DOHH2 (cell line): ENCODE measurements at regions not wholly inside any gene's neighbourhood (a gene's known extent, or its start where the extent isn't known, plus 50 kb on each side); places are given as distances from the start of the nearest gene placed in this dataset.

ENCODE experiments used
- H3F3A ChIP-seq: fragments of 200-600 bp; sonication (generic), shearing (Covaris generic); 2 replicates; pipeline ENCODE4 v1.6.0; 2016; ENCODE audit warnings: antibody characterized with exemption, mild to moderate bottlenecking; ENCODE audit not compliant: control insufficient read depth, insufficient read depth
- H3K27ac ChIP-seq: fragments of 200-600 bp; sonication (generic); 2 replicates; pipeline ENCODE4 v1.5.1; 2014; ENCODE audit warnings: low read depth, mild to moderate bottlenecking, low read length, moderate library complexity
- H3K27me3 ChIP-seq: fragments of 200-600 bp; sonication (generic); 2 replicates; pipeline ENCODE4 v1.6.1; 2014; ENCODE audit warnings: mild to moderate bottlenecking, low read length, mixed read lengths; ENCODE audit not compliant: control insufficient read depth
- H3K36me3 ChIP-seq: fragments of 200-600 bp; sonication (generic); 2 replicates; pipeline ENCODE4 v1.6.1; 2014; ENCODE audit warnings: mild to moderate bottlenecking, low read length, moderate library complexity, mixed read lengths; ENCODE audit not compliant: control insufficient read depth
- H3K4me1 ChIP-seq: fragments of 200-600 bp; sonication (generic); 2 replicates; pipeline ENCODE4 v1.6.1; 2014; ENCODE audit warnings: mild to moderate bottlenecking, low read length, mixed read lengths; ENCODE audit not compliant: control insufficient read depth
- H3K4me2 ChIP-seq: fragments of 200-600 bp; sonication (generic); 2 replicates; pipeline ENCODE4 v1.6.0; 2014; ENCODE audit warnings: mild to moderate bottlenecking, low read length, moderate library complexity
- H3K4me3 ChIP-seq: fragments of 200-600 bp; sonication (generic); 2 replicates; pipeline ENCODE4 v1.5.1; 2014; ENCODE audit warnings: mild to moderate bottlenecking, low read length, mixed read lengths
- H3K79me2 ChIP-seq: fragments of 200-600 bp; sonication (generic); 2 replicates; pipeline ENCODE4 v1.6.1; 2014; ENCODE audit warnings: mild to moderate bottlenecking, low read length, mixed read lengths; ENCODE audit not compliant: control insufficient read depth
- H3K9me2 ChIP-seq: fragments of 200-600 bp; sonication (generic); replicated peaks from 2 replicates; pipeline ENCODE4 v1.6.1; 2014; ENCODE audit warnings: mild to moderate bottlenecking, low read length, mixed read lengths; ENCODE audit not compliant: control insufficient read depth
- H3K9me3 ChIP-seq: fragments of 200-600 bp; sonication (generic); 2 replicates; pipeline ENCODE4 v1.6.1; 2014; ENCODE audit warnings: antibody characterized with exemption, low read length, mixed read lengths; ENCODE audit not compliant: control insufficient read depth, insufficient read depth
- H4K20me1 ChIP-seq: fragments of 200-600 bp; sonication (generic); 2 replicates; pipeline ENCODE4 v1.6.0; 2014; ENCODE audit warnings: low read depth, mild to moderate bottlenecking, antibody characterized with exemption, low read length, moderate library complexity; ENCODE audit not compliant: control insufficient read depth, insufficient read depth
- EZH2phosphoT487 ChIP-seq: fragments of 200-600 bp; sonication (generic); IDR thresholded peaks from 2 replicates; pipeline ENCODE4 v1.6.1; 2017; ENCODE audit warnings: borderline replicate concordance, mild to moderate bottlenecking, antibody characterized with exemption, low read length, moderate library complexity, mixed read lengths
- TF ChIP-seq, protein P1 (sequence below): fragments of 200-600 bp; sonication (generic); IDR thresholded peaks from one replicate; pipeline ENCODE4 v1.5.1; 2014; ENCODE audit warnings: antibody characterized with exemption, mild to moderate bottlenecking, low read depth, low read length; ENCODE audit not compliant: poor library complexity, severe bottlenecking

DNA sequence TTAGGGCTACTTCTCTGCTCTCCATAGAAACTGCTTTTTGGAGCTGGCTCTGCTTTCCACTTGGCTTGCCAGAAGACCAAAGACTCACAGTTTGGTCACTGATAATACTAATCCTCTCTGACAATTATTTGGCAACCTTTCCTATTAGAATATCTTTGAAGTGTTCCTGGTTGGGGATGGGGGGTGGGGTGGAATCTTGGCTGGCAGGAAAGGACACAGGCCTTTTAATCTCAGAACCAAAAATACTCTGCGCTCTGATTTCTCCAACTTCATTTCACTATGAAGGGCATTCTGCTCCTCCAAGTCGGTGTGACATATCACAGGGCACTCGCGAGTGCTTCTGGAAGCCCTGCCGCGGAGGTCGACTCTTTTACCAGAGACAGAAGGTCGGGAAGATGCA is 1329.0 kb upstream of the WWC1 start:
- no peak overlapping the region for H3K27ac ChIP-seq
- H3K4me1 ChIP-seq: no peaks in the 10 kb centered on the region
- H3K4me3 ChIP-seq: no peak overlapping the region
- no peaks in the 10 kb centered on the region for H3K36me3 ChIP-seq
- H3F3A ChIP-seq: no peaks in the 10 kb centered on the region
- H3K9me3 ChIP-seq: no peaks in the 10 kb centered on the region
- H3K4me2 ChIP-seq: no peak overlapping the region
- no peaks in the 10 kb centered on the region for H3K9me2 ChIP-seq
- H4K20me1 ChIP-seq: no peaks in the 10 kb centered on the region
- TF ChIP-seq, protein P1, sequence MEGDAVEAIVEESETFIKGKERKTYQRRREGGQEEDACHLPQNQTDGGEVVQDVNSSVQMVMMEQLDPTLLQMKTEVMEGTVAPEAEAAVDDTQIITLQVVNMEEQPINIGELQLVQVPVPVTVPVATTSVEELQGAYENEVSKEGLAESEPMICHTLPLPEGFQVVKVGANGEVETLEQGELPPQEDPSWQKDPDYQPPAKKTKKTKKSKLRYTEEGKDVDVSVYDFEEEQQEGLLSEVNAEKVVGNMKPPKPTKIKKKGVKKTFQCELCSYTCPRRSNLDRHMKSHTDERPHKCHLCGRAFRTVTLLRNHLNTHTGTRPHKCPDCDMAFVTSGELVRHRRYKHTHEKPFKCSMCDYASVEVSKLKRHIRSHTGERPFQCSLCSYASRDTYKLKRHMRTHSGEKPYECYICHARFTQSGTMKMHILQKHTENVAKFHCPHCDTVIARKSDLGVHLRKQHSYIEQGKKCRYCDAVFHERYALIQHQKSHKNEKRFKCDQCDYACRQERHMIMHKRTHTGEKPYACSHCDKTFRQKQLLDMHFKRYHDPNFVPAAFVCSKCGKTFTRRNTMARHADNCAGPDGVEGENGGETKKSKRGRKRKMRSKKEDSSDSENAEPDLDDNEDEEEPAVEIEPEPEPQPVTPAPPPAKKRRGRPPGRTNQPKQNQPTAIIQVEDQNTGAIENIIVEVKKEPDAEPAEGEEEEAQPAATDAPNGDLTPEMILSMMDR: no peak
- no peak for TF ChIP-seq EZH2phosphoT487
- H3K27me3 ChIP-seq: no peaks in the 10 kb centered on the region
- H3K79me2 ChIP-seq: no peaks in the 10 kb centered on the region

GRCh38 chr5:166963596-166963995 is 1327.8 kb upstream of the WWC1 start:
- no peaks in the 10 kb centered on the region for H3K9me2 ChIP-seq
- no peaks in the 10 kb centered on the region for H3K36me3 ChIP-seq
- H3F3A ChIP-seq: no peaks in the 10 kb centered on the region
- H3K9me3 ChIP-seq: no peaks in the 10 kb centered on the region
- TF ChIP-seq, protein P1: no peak
- no peak for TF ChIP-seq EZH2phosphoT487
- no peak overlapping the region for H3K27ac ChIP-seq
- H3K27me3 ChIP-seq: no peaks in the 10 kb centered on the region
- no peaks in the 10 kb centered on the region for H3K79me2 ChIP-seq
- H3K4me3 ChIP-seq: no peak overlapping the region
- H4K20me1 ChIP-seq: no peaks in the 10 kb centered on the region
- no peaks in the 10 kb centered on the region for H3K4me1 ChIP-seq
- no peak overlapping the region for H3K4me2 ChIP-seq

DNA sequence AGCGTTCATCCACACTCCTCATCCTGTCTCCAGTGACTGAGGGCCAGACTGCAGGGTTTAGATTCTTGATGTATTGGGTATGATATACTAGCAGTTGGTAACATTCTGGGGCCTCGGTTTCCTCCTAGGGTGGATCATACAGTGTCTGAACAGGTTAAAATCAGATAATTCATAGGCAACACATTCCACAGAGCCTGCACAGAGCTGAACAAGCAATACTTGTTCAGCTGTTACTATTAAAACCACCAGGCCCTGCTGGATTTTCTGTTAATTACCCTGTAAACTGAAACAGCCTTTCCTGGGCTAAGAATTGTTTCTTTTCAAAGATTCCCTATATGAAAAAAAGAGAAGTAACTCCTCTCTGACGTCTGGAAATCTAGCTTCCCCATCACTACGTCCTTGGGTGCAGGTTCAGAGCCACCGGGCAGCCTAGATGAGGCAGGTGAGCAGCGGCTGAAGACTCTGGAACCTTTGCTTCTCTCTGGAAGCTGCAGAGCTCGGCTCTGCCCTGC is 1313.5 kb upstream of the WWC1 start:
- Histone ChIP-seq H4K20me1 (no peaks in the 10 kb centered on the region), H3K9me3 (no peaks in the 10 kb centered on the region), H3K4me2 (no peak overlapping the region), H3F3A (no peaks in the 10 kb centered on the region), H3K4me3 (no peak overlapping the region), H3K27ac (no peak overlapping the region), H3K9me2 (no peaks in the 10 kb centered on the region), H3K36me3 (no peaks in the 10 kb centered on the region), H3K27me3 (no peaks in the 10 kb centered on the region), H3K79me2 (no peaks in the 10 kb centered on the region), H3K4me1 (no peaks in the 10 kb centered on the region)
- no peak for TF ChIP-seq EZH2phosphoT487
- TF ChIP-seq, protein P1: no peak
